HL-60 (cell line): ENCODE measurements at regions not wholly inside any gene's neighbourhood (a gene's known extent, or its start where the extent isn't known, plus 50 kb on each side); places are given as distances from the start of the nearest gene placed in this dataset.

Source experiments
- DNase-seq, 2 experiments: peaks; one replicate each; pipeline ENCODE4 v3.0.0-alpha.2; 2010 to 2020; ENCODE audit warnings: low read depth in 1 of 2, low spot score in 1 of 2
- H3K27ac ChIP-seq: fragments of 250-450 bp; sonication (Bioruptor Pico); replicated peaks from 2 replicates; pipeline ENCODE4 v1.5.1; 2020; ENCODE audit warnings: mild to moderate bottlenecking, moderate library complexity
- H3K27me3 ChIP-seq: fragments of 250-450 bp; sonication (Bioruptor Pico); 2 replicates; pipeline ENCODE4 v1.5.1; 2021; ENCODE audit warnings: mild to moderate bottlenecking, moderate library complexity; ENCODE audit not compliant: insufficient read depth, poor library complexity, severe bottlenecking
- H3K4me3 ChIP-seq: replicated peaks from 2 replicates; pipeline ENCODE4 v1.5.1; 2011; ENCODE audit warnings: mild to moderate bottlenecking, control low read depth, low read length; ENCODE audit not compliant: insufficient read depth
- CTCF ChIP-seq: IDR thresholded peaks from one replicate; pipeline ENCODE4 v1.5.1; 2011; ENCODE audit warnings: low read length, control low read depth, inconsistent platforms; ENCODE audit not compliant: insufficient read depth
- GABPA ChIP-seq: IDR thresholded peaks from 2 replicates; pipeline ENCODE4 v1.6.1; 2012; ENCODE audit warnings: low read depth
- POLR2AphosphoS5 ChIP-seq: IDR thresholded peaks from 2 replicates; pipeline ENCODE4 v1.6.1; 2012; ENCODE audit warnings: low read depth
- SPI1 ChIP-seq: IDR thresholded peaks from 2 replicates; pipeline ENCODE4 v1.6.1; 2012; ENCODE audit warnings: low read depth, mild to moderate bottlenecking, borderline replicate concordance
- TF ChIP-seq, protein P1 (sequence below): IDR thresholded peaks from 2 replicates; pipeline ENCODE4 v1.6.1; 2012; ENCODE audit warnings: low read depth; ENCODE audit not compliant: insufficient replicate concordance

- Histone ChIP-seq H3K27me3 (no peaks in the 10 kb centered on the region), H3K27ac (peak overlapping the region; percentile 65), H3K4me3 (no peak overlapping the region)
- DNase-seq = no peak
- TF ChIP-seq CTCF (no peak), POLR2AphosphoS5 (no peak)
- TF ChIP-seq, protein P1, sequence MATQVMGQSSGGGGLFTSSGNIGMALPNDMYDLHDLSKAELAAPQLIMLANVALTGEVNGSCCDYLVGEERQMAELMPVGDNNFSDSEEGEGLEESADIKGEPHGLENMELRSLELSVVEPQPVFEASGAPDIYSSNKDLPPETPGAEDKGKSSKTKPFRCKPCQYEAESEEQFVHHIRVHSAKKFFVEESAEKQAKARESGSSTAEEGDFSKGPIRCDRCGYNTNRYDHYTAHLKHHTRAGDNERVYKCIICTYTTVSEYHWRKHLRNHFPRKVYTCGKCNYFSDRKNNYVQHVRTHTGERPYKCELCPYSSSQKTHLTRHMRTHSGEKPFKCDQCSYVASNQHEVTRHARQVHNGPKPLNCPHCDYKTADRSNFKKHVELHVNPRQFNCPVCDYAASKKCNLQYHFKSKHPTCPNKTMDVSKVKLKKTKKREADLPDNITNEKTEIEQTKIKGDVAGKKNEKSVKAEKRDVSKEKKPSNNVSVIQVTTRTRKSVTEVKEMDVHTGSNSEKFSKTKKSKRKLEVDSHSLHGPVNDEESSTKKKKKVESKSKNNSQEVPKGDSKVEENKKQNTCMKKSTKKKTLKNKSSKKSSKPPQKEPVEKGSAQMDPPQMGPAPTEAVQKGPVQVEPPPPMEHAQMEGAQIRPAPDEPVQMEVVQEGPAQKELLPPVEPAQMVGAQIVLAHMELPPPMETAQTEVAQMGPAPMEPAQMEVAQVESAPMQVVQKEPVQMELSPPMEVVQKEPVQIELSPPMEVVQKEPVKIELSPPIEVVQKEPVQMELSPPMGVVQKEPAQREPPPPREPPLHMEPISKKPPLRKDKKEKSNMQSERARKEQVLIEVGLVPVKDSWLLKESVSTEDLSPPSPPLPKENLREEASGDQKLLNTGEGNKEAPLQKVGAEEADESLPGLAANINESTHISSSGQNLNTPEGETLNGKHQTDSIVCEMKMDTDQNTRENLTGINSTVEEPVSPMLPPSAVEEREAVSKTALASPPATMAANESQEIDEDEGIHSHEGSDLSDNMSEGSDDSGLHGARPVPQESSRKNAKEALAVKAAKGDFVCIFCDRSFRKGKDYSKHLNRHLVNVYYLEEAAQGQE = no peak
Measured at GRCh38 chr10:78258323-78259030, 224.8 kb downstream of the RPS24 start.

DNA sequence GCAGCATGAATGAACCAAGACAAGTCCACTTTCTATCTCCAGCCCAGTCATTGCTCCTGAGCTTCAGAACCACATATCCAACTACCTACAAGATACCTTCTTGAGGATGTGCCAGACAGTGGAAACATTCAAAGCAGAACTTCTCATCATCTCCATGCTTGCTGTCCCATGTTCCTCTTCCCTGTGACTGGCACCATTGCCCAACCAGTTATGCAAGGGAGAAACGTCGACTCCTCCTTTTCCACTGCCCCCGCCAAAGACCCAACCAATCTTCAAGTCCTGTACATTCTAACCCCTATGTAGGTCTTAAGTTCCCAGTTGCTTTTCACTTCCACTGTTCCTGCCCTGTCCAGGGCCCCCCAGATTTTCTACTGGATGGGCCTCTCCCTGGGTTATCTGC lies 225.7 kb downstream of the RPS24 start:
- peak overlapping the region; percentile 65 for H3K27ac ChIP-seq
- no peaks in the 10 kb centered on the region for H3K27me3 ChIP-seq
- H3K4me3 ChIP-seq = no peak overlapping the region
- peak; percentile 55 to 92 for DNase-seq
- peak; percentile 63 for TF ChIP-seq POLR2AphosphoS5
- peak; percentile 64; the same call in 1 of the 2 replicates for TF ChIP-seq SPI1
- TF ChIP-seq, protein P1 = no peak

DNA sequence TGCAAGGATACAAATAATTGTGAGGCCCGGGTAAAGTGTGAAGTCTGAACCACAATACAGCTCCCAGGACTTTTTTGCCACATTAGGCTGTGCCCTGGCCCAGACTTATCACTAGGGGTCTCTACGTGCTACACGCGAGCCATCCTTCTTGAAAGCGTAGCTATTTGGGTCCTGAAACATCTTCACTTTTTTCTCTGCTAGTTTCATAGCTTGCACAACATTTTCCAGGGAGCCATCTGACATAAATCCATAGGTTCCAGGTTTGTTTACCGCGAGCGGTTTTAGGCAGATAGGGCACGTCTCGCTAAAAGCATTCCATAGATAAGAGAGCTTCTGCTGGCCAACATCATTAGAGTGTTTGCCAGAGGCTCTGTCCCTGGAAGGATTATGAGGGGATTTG lies 226.5 kb downstream of the RPS24 start:
- DNase-seq = no peak
- H3K27ac ChIP-seq = peak overlapping the region; percentile 65
- TF ChIP-seq, protein P1 = no peak
- TF ChIP-seq POLR2AphosphoS5 (no peak), SPI1 (no peak), CTCF (no peak), GABPA (no peak)
- no peaks in the 10 kb centered on the region for H3K27me3 ChIP-seq
- H3K4me3 ChIP-seq = no peak overlapping the region
